C4-2B (cell line): ENCODE measurements at regions not wholly inside any gene's neighbourhood (a gene's known extent, or its start where the extent isn't known, plus 50 kb on each side); places are given as distances from the start of the nearest gene placed in this dataset.

ENCODE experiments used
- H3K27ac ChIP-seq: fragments of 450-650 bp; 2 replicates; pipeline ENCODE4 v1.5.1; 2017
- CTCF ChIP-seq: fragments of 450-650 bp; conservative IDR thresholded peaks from 2 replicates; pipeline ENCODE4 v1.5.1; 2017; ENCODE audit warnings: mild to moderate bottlenecking
- ZFX ChIP-seq: fragments of 450-650 bp; IDR thresholded peaks from 2 replicates; pipeline ENCODE4 v1.6.1; 2017

- TF ChIP-seq ZFX (no peak), CTCF (no peak)
- H3K27ac ChIP-seq, result no peak overlapping the region
These were observed 67.8 kb upstream of the HDAC4 start for GRCh38 chr2:239468491-239469105.

- TF ChIP-seq CTCF (no peak), ZFX (no peak)
- H3K27ac ChIP-seq, result no peak overlapping the region
These were observed 67.2 kb upstream of the HDAC4 start for GRCh38 chr2:239467956-239468490.

DNA sequence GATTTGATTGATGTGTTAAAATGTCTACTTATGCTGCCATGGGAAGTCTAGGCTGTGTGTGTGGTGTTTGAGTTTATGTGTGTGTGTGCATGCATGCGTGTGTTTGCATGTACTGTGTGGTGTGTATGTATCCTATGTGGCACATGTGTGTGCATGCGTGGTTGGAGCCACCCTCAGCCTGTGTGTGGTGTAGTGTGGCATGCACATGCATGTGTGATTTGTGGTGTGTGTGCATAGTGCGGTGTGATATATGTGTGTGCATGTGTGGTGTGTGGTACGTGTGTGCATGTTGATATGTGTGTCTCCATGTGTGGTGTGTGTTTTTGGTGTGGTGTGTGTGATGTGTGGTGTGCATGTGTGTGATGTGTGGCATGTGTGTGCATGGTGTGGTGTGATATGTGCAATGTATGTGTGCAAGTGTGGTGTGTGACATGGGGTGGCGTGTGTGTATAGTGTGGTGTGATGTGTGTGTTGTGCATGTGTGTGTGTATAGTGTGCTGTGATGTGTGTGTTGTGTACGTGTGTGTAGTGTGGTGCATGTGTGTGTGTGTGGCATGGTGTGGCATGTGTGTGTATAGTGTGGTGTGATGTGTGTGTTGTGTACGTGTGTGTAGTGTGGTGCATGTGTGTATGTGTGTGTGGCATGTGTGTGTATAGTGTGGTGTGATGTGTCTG is 66.6 kb upstream of the HDAC4 start:
- TF ChIP-seq ZFX (no peak), CTCF (no peak)

DNA sequence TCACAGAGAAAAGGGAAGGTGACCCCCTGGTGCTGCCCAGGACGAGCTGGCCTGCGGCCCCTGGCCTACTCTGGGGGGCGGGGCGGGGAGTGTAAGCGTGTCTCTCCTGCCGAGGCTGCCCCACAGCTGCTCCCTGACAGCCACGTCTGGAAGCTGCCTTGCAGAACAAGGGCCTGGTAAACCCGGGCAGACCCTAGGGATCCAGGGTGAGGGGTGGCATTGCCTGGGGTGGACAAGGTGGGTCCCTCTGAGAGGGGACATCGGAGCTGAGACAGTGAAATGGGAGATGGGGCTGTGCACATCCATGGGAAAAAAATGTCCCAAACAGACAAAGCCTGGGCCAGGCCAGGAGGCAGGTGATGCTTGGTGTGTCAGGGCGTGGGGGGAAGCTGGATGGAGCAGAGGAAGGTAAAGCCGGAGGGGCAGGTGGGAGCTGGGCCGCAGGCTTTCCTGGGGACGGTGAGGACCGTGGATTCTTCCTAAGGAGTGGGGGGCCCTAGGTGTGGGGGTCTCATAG is 66.0 kb upstream of the HDAC4 start:
- TF ChIP-seq CTCF (no peak), ZFX (no peak)
- no peak overlapping the region for H3K27ac ChIP-seq

More for the DNA sequence above, 66.6 kb upstream of the HDAC4 start:
- H3K27ac ChIP-seq, result no peak overlapping the region

- no peak for TF ChIP-seq CTCF
- TF ChIP-seq ZFX, result no peak
- H3K27ac ChIP-seq, result no peak overlapping the region
These were observed 65.4 kb upstream of the HDAC4 start for GRCh38 chr2:239466061-239466754.

DNA sequence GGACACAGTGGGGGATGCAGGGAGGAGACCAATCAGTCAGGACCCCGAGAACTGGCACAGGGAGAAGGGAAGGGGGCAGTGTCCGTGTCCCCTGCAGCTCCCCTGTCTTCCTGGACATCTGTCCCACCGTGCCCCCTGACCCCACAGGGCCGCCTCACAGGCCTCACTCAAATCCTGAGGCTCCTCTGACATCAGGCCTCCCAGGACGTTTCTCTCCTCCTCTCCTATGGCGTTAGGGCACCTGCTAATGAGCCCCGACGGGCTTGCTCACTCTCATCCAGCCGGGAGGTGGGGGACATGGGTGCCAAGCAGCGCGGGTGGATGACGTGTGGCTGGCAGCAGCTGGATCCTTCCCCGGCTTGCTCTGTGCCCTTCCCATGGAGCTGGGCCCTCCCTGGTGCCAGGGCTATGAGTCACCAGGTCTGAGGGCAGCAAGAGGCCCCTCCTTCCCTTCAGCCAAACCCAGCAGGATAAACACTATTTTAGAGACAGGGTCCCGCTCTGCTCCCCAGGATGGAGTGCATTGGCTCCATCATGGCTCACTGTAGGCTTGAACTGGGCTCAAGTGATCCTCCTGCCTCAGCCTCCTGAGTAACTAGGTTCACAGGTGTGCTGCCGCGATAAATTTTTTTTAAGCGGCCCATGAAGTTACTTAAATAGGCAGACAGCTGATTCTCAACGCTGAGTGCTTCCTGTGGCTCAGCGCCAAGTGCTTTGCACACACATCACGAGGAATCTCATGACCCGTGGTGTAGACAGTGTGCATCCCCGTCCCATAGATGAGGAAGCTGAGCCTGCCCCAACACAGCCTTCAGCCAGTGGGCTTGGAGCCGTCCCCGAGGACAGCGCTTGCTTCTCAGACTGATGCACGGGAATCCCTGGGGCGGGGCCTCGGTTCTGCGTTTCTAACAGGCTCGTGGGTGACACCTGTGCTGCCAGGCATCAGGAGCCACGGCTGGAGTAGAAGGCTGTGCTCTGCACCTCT is 64.5 kb upstream of the HDAC4 start:
- H3K27ac ChIP-seq, result no peak overlapping the region
- no peak for TF ChIP-seq CTCF
- TF ChIP-seq ZFX, result no peak
